ENCODE measurements at regions not wholly inside any gene's neighbourhood (a gene's known extent, or its start where the extent isn't known, plus 50 kb on each side); places are given as distances from the start of the nearest gene placed in this dataset.
A peak's percentile ranks its signal among the peaks of the same experiment; 100 is the strongest.
"Not testable (repeated sequence)": the region's sequence is repeated elsewhere in the genome, so short reads cannot be mapped to it uniquely, and the experiment has no call there.

DNA sequence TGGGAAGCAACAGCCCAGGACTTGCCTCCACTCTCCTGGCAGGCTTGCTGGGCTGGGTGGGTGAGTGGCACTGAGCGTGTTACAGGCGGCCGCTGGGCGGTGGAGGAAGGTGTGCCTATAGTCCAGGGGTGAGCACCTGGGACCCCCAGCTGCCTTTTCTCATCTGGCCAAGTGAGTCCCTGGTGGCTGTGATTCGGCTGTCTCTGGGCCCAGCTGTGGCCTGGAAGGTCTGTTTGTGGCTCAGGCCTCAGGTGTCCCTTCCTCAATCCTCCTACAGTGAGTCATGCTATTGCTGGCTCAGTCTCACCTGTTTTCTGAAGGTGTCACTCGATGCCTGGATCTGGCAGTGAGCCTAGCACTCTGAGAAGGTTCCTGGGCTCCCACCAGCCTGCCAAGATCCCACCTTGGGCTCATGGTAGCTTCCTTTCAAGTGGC, 564.2 kb downstream of the PTPRU start:
- no peak for DNase-seq

DNA sequence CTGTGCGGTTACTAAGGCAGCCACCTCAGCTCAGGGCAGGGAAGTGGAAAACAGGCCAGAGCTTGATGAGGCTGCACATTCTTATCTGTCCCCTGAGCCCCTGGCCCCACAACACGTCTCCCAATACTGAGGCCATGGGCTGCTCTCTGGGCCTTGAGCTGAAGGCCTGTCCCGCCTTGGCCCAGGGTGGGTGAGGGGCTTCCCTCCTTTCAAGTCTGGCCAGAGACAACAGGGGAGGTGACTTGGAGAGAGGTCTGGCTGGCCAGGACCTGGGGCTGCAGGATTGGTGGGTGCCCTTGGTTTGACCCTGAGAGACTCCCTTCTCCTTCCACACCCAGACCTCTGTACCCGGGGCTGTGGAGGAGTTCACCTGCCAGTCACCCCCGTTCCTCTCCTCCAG, 563.8 kb downstream of the PTPRU start:
- no peak for DNase-seq

DNA sequence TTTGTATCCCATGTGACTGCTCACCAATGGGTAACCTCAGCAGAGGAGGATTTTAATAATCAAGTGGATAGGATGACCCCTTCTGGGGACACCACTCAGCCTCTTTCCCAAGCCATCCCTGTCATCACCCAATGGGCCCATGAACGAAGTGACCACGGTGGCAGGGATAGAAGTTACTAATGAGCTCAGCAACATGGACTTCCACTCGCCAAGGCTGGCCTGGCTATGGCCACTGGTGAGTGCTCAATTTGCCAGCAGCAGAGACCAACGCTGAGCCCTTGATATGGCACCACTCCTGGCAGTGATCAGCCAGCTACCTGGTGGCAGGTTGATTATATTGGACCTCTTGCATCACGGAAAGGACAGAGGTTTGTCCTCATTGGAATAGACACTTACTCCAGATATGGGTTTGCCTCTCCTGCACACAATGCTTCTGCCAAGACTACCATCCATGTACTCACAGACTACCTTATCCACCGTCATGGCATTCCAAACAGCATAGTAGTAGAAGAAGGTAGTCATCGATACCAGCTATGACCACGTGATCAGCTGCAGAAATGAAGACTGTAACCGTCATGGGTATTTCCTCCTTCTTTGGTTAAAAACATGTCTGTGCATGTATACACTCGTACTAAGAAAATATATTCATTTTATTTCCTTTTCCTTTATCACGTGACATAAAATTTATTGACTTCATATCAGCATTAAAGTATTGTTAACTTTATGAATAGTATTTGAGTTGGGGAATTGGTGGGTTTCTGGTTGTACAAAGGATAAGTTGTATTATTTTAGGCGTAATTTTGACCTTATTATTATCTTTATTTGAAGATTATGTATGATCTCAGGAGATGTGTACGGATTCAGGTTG, 562.6 kb downstream of the PTPRU start:
- no peak for DNase-seq

DNA sequence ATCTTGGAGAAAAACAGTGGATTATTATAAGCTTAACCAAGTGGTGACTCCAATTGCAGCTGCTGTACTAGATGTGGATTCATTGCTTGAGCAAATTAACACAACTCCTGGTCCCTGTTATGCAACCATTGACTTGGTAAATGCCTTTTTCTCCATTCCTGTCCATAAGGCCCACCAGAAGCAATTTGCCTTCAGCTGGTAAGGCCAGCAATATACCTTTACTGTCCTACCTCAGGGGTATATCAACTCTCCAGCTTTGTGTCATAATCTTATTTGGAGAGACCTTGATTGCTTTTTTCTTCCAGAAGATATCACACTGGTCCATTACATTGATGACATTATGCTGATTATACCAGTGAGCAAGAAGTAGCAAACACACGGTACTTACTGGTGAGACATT, 560.8 kb downstream of the PTPRU start:
- not testable (repeated sequence) for DNase-seq

DNA sequence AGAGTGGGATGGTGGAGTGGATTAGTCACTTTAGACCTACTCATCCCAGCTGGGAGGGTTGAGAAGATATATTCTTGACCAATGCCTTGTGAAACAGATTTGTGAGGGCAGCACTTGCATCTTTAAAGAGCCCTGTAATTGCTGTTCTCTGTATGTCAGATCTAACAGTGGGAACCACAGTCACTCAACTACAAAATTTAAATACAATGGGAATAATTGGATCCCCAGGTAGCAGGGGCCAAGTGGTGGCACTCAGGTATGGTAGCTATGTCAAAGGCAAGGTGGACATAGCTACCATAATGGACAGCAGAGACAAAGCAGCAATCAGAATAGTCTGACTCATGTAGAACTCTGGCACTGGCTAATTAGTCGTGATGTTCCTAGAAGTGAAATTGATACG, 559.6 kb downstream of the PTPRU start:
- DNase-seq: not testable (repeated sequence)

DNA sequence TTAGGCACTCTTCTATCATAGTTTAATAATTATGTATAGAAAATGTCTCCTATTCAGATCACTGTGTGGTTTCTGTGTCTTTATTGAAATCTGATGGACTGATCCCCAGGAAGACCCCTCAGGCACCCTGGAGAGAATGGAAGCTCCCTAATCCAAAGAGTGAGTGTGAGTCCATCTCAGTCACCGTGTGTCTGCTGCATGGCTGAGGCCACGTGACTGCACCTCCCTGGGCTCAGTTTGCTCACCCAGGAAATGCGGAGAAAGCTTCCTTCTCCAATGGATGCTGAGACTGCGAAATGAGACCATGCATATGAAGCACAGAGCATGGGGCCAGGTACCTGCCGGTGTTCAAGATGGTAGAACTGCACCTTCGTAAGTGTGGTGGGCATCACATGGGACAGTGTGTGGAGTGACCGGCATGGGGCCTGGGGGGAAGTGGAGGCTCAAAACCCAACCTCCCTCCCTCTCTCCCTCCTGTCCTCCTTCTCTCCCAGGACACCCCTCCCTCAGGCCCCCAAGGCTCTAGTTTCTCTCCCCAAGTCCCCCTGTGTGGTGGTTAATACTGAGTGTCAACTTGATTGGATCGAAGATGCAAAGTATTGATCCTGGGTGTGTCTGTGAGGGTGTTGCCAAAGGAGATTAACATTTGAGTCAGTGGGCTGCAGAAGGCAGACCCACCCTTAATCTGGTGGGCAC, 557.5 kb downstream of the PTPRU start:
- DNase-seq: no peak

DNA sequence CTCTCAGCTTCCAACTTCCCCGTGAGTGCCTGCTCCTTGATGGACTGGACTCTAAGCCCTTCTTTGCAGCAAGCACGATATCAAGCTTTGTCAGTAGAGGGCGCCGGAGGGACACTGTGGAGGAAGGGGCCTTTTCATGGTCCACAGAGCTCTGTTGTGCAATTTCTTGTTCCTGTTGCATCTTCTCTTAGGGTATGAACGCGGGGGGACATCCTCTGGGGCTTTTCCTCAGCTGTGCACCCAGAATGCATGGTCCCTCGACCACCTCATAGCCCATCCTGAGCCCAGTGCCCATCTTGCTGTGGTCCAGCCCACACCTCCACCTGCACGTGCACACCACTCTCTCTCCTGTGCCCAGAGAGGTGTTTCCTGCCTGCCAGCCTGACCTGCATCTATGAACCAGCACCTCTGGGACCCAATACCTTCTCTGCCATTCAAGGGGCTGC, 556.8 kb downstream of the PTPRU start:
- peak; percentile 78 for DNase-seq

DNA sequence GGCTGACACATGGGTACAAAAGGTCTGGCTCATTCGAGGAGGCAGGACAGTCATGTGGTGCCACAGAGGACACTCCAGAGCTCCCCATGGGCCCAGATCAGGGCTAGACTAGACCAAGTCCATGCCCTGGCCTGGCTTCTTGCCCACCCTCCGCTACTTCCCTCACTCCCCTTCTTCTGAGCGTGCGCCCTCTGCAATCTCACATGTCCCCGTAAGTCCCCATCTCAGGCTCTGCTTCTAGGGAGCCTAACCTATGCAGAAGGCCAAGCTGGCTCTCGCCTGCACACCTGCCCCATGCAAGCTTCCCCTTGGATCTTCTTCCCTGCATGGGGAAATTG, 553.6 kb downstream of the PTPRU start:
- no peak for DNase-seq

DNA sequence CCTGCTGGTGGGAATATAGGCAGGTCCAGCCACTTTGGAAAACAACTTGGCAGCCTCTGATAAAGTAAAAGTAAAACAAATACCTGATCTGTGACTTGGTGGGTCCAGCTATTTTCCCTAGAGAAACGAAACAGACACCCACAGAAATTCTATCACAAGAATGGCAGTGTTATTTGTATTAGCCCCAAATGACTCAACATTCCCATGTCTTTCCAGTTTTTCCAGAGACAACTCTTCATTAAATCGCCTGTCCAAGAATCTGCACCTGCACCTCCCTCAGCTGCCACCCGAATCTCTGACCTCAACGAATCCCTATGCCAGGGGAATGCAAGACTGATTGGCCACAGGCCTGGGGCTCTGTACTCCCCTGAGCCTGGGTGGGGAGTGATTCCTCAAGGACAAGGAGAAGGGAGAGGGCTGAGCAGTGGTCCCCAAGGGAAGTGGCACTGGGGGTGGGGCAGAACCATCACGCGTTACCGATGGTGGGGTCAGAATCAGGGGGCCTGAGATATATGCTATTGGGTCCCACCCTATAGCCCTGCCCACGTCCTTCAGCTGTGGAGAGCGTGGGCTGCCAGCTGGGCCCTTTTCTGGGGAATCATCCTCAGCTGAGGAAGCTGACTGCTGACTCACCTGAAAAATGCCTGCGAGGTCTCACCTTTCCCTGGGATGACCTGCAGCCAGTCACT, 553.0 kb downstream of the PTPRU start:
- DNase-seq: no peak

DNA sequence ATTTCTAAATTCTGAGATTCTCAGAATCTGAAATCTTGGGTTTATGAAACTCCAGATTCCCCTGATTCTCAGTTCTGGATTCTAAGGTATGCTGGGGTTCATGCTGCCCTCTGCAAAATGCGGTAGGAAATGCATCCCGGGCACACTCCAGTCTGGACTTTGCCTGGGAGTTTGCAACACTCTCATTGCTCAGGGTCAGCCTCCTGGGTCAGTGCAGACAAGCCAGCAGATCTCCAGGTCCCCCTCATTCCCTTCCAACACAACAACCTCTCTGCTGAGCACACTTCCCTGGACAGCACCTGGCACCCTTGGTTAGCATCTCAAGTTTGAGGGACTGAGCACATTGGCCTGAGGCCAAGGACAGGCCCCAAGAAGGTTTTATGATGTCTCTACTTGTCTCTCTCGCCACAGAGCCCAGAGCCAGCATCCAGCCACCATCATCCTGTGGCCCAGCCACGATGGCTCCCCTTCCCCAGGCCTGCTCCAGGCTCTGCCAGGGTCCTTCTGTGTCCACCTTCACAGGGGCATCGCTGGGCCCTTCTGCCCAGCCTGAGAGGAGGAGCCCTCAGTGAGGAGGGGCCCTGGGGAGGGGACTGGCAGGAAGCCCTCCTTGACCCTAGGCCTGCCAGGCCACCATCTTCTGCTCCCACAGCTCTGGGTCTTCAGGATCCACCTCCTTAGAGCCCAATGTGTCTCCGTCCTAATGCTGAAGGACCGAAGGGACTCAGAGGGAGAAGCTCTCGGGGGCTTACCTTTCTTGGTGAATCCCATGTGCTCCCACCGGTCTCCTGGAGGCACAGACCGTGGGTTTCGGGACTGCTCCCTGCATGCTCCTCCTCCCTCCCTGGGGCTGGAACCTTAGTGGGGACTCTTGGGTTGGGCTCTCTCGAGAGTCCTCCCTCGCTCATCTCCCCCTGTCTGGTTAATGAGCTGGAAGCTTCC, 550.7 kb downstream of the PTPRU start:
- DNase-seq: no peak

DNA sequence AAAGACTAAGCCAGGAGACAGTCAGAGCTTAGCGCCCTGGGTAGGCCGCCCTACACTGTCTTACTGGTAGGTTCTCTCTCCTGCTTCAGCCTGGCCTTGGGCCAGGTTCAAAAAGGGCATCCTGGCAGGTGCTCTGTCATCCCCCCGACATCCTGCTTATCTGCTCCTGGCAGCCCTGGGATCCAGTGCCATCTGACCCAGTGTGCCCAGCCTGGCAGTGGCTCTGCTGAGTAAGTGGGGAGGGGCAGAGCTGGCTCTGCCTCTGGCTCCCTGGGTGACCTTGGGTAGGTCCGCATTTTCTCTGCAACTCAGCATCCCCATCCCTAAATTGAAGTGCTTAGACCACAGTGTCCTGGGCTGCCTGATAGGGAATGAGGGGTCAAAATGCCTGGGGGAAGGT, 549.9 kb downstream of the PTPRU start:
- DNase-seq: no peak

DNA sequence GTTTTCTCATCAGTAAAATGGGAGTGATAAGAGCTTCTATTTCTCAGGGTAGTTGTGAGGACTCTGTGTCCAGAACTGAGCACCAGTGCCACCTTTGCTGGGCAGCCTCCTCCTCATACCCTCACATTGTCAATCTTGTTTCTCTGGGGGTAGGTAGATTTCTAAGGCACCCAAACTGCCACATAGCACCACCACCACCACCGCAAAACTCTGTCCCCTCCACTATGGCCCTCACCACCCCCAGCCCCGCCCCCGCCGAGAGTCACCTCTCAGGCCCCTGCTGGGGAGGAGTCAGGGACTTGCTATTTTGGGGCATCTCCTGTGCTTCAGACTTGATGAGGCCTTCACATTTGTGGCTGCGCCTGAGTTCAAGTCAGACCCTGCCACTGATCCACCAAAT, 549.2 kb downstream of the PTPRU start:
- no peak for DNase-seq

DNA sequence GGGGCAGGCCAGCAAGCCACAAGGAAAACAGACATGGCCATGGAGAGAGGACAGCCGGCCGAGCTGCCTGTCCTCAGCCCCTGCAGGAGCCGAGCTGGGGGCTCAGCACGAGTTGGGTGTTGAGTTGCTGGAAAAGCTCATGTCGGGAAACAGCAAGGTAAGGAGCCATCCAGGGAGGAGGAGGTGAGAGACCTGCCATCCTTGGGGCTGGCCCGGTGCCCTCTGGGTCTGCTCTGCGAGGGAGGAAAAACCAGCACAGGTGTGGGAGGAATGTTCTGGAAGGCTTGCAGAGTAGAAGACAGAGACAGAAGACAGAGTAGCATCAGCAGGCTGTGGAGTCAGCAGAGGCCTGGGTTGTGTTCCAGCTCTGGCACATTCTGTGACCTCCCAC, 548.8 kb downstream of the PTPRU start:
- no peak for DNase-seq

DNA sequence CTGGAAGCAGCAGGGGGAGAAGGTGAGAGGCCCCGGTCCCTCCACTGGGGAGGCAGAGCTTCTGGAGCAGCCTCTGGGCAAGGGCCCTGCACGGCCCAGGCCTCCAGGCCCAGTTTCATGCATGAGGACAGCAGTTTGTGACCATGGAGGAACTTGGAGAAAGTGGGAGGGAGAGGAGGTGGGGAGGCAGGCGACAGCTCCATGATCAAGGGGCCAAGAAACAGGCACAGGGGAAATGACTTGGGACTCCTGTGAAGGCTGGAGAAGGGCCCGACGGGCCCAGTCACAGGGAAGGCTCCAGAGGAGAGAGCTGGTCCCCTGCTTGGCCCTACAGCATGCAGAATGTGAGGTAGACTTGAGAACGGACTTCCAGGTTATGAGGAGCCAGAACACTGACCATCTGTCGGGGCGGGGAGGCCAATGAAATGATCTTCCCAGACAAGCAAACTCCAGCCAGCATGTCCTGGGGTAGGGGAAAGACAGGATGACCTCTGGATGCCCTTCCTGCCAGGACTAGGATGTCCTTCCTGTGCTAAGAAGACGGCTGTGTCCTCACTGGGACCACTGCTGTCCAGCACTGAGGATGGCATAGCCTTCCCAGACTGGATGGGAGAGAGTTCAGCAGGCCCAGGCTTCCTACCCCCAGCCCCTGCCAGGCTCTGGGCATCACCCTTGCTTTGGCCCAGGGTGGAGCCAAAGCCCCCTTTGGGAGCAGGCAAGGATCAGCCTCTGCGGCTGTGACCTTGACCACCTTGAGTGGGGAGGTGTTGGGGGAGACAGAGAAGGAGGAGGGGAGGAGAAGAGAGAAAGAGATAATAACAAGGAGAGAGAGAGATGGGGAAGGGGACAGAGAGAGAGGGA, 548.2 kb downstream of the PTPRU start:
- no peak for DNase-seq

DNA sequence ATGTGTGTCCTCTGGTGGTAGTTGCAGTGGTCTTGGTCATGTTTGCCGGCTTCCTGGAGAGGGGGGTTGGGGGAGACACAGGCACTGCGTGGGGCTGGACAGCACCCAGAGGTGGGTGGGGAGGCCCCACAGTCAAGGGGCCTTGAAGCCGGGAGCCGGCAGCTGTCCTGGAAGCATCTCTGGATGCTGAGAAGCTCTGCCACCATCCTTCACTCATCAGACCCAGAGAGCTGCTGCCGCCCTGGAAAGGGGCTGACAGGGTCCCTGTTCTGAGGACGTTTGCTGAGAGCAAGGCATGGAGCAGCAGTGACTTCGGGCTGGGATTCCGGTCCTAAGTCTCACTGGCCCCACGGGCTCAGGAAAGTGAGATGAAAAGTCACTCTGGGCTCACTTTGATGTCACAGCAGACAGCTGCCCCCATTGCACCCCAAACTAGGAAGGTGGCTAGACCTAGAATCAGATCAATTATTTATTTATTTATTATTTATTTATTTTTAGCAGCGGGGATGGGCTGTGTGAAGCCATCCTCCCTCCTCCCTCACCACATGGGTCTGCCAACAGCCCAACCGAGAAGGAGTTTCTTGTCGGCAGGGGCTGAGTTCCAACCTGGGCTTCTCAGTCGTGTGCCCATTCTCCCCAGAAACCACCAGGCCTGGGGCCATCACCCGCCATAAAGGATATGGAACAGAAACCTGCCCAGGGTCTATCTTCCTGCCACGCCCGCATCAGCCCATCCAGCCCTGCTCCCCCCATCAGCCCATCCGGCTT, 547.4 kb downstream of the PTPRU start:
- no peak for DNase-seq

DNA sequence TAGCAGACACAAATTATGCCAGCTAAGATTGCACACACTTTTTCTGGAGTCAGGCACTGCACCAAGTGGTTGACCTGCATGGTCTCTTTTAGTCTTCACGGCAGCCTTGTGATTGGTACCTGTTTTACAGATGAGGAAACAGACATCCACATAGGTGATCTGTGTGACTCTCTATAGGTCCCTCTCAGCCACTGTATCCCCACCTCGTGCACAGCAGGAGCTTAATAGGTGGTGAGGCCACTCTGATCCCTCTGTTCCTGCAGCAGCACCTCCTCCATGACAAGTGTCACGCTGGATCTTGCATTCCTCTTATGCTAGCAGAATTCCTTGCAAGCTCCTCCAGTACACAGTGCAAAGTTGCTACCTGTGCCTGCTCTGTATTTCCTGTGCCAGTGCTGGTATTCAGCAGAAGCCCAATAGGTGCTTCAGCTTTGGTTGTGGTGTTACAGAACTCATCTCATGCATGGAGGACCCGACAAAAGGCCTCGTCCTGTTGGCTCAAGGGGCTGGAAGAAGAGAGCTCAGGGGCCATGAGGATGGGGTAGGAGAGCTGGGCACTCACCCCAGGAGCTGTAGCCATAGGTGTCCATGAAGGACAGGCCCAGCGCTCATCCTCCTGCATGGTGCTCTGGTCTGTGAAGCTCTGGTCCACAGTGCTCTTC, 546.7 kb downstream of the PTPRU start:
- DNase-seq: no peak

DNA sequence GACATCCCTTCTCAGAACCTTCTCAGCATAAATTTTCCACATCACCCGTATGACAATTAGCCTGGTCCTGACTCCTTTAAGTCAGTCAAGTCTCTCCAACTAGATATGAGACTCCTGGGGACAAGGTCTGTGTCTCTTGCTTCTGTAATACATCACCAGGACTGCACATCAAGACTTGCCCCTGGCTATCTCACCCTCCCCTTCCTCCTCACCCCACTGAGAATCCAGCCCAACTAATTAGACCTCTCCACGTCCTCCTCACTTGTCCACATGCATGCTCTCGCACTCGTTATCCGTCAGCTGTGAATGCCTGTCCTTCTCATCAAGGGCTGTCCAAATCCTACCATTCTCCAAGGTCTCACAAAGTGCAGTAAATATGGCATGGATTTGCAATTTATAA, 542.8 kb downstream of the PTPRU start:
- DNase-seq: no peak

DNA sequence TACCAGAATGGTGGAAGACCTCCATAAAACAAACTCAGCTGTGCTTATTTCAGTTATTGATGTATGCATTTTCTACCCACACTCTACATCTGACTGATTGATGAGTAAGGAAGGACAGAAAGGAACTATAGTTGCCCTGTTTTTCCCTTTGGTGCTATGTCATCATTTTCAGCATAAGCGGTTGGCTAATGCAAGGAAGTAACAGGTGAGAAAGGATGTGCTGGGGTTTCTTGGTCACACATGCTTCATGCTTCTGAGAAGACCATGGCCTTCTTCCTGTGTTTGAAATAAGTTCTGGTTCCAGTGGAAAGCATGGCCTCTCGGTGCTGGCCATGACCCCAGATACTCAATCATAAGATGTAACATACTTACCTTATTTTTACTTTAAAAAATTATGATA, 541.2 kb downstream of the PTPRU start:
- no peak for DNase-seq

DNA sequence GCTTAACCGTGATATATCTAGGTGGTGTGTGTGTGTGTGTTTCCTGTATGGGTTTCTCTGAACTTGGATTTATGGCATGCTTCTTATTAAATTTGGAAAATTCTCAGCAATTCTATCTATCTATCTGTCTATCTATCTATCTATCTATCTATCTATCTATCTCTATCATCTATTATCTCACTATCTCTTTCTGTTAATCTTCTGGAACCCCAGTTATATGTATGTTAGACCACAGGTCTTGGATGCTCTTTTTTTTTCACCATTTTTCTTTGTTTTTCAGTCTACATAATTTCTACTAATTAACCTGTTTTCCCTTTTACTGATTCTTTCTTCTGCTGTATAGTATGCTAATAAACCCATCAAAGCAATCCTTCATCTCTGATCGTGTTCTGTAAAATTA, 538.0 kb downstream of the PTPRU start:
- no peak for DNase-seq

DNA sequence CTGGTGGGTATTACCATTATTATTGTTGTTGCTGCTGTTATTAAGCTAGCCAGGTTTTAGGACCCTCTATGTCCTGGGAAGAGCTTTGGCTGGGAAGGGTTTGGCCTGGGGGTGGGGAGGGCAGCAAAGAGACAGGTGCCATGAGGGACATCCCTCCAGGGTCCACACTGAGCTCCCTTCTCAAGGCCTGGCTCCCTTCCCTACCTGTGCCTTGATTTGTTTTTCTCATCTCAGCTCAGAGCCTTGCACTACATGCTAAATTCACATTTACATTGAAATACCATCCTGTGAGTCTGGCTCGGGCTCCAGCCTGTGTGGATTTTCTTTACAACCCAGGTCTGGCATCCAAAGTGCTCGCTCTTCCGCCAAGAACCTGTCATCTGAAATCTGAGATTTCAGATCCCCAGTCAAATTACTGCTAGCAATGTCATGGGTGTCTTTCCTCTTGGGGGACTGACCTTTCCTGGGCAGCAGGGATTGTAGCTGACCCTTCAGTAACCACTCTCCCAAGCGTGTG, 536.3 kb downstream of the PTPRU start:
- DNase-seq: no peak

Data from COR-L47 (cell line).